GM23338 (cell line): ENCODE measurements at regions not wholly inside any gene's neighbourhood (a gene's known extent, or its start where the extent isn't known, plus 50 kb on each side); places are given as distances from the start of the nearest gene placed in this dataset.

Experiments used
- ATAC-seq: fragments of 200-7000 bp; cut with Tn5 transposase; 3 replicates; pipeline ENCODE4 v1.9.1; 2020
- DNase-seq: peaks from one replicate; pipeline ENCODE4 v3.0.0-alpha.2; 2015; ENCODE audit warnings: low spot score
- H2AFZ ChIP-seq: fragments of 200-600 bp; sonication (generic); 2 replicates; pipeline ENCODE4 v1.8.0; 2016; ENCODE audit warnings: antibody characterized with exemption, mild to moderate bottlenecking, moderate library complexity
- H3F3A ChIP-seq: fragments of 200-600 bp; sonication (generic); replicated peaks from 2 replicates; pipeline ENCODE4 v1.8.0; 2017; ENCODE audit warnings: antibody characterized with exemption, mixed run types, low read depth
- H3K27ac ChIP-seq: fragments of 200-600 bp; sonication (generic); 2 replicates; pipeline ENCODE4 v1.6.1; 2016; ENCODE audit warnings: low read depth
- H3K27me3 ChIP-seq: fragments of 200-600 bp; sonication (generic); 2 replicates; pipeline ENCODE4 v1.8.0; 2016; ENCODE audit warnings: mild to moderate bottlenecking, mixed run types, moderate library complexity; ENCODE audit not compliant: insufficient read depth
- H3K36me3 ChIP-seq: fragments of 200-600 bp; sonication (generic); 2 replicates; pipeline ENCODE4 v1.8.0; 2016; ENCODE audit warnings: mild to moderate bottlenecking; ENCODE audit not compliant: insufficient read depth
- H3K4me1 ChIP-seq: fragments of 200-600 bp; sonication (generic); 2 replicates; pipeline ENCODE4 v1.8.0; 2016; ENCODE audit warnings: mild to moderate bottlenecking, moderate library complexity; ENCODE audit not compliant: insufficient read depth
- H3K4me2 ChIP-seq: fragments of 200-600 bp; sonication (generic); 2 replicates; pipeline ENCODE4 v1.7.1; 2017; ENCODE audit warnings: mixed run types
- H3K4me3 ChIP-seq: fragments of 200-600 bp; sonication (generic); 2 replicates; pipeline ENCODE4 v1.6.1; 2016; ENCODE audit warnings: mixed run types
- H3K79me2 ChIP-seq: fragments of 200-600 bp; sonication (generic); replicated peaks from 2 replicates; pipeline ENCODE4 v1.8.0; 2017; ENCODE audit warnings: mild to moderate bottlenecking; ENCODE audit not compliant: insufficient read depth
- H3K9me2 ChIP-seq: fragments of 200-600 bp; sonication (generic); 2 replicates; pipeline ENCODE4 v1.8.0; 2017; ENCODE audit not compliant: insufficient read depth
- H4K20me1 ChIP-seq: fragments of 200-600 bp; sonication (generic); replicated peaks from 2 replicates; pipeline ENCODE4 v1.8.0; 2017; ENCODE audit warnings: mild to moderate bottlenecking; ENCODE audit not compliant: insufficient read depth
- H3K27ac Mint-ChIP-seq: 2 replicates; pipeline ENCODE4 v1.8.0; 2020; ENCODE audit warnings: inconsistent platforms, mild to moderate bottlenecking, moderate library complexity, mixed read lengths
- H3K27me3 Mint-ChIP-seq: 3 replicates; pipeline ENCODE4 v1.8.0; 2022; ENCODE audit warnings: low read depth, mild to moderate bottlenecking, moderate library complexity, mixed read lengths, inconsistent platforms; ENCODE audit not compliant: insufficient read depth, poor library complexity
- H3K36me3 Mint-ChIP-seq: 3 replicates; pipeline ENCODE4 v1.8.0; 2021; ENCODE audit warnings: low read depth, mild to moderate bottlenecking, inconsistent platforms, moderate library complexity, mixed read lengths
- H3K4me1 Mint-ChIP-seq: 3 replicates; pipeline ENCODE4 v1.8.0; 2020; ENCODE audit warnings: mild to moderate bottlenecking, inconsistent platforms, mixed read lengths
- H3K4me3 Mint-ChIP-seq: 3 replicates; pipeline ENCODE4 v1.8.0; 2021; ENCODE audit warnings: moderate library complexity, mild to moderate bottlenecking, inconsistent platforms, mixed read lengths
- H3K9me3 Mint-ChIP-seq: 3 replicates; pipeline ENCODE4 v1.8.0; 2020; ENCODE audit warnings: moderate library complexity, mild to moderate bottlenecking, inconsistent platforms, mixed read lengths
- CREB1 ChIP-seq: fragments of 250-450 bp; sonication (Bioruptor Pico); IDR thresholded peaks from 2 replicates; pipeline ENCODE4 v1.5.0; 2020; ENCODE audit warnings: low read depth, mild to moderate bottlenecking, moderate library complexity
- CTCF ChIP-seq, 2 experiments: fragments of 200-600 bp in 1 of 2; sonication (generic) in 1 of 2; conservative IDR thresholded peaks; 2 replicates each; pipeline versions ENCODE4 v1.5.1 to v1.6.1; 2016 to 2017; ENCODE audit warnings: antibody characterized with exemption in 2 of 2, low read depth in 2 of 2, mild to moderate bottlenecking in 2 of 2, moderate library complexity in 1 of 2
- ETS1 ChIP-seq: IDR thresholded peaks from 2 replicates; pipeline ENCODE4 v1.6.1; 2016; ENCODE audit warnings: antibody characterized with exemption
- EZH2 ChIP-seq: fragments of 200-600 bp; sonication (generic); IDR thresholded peaks from one replicate; pipeline ENCODE4 v1.8.0; 2017; ENCODE audit warnings: antibody characterized with exemption, mild to moderate bottlenecking, low read depth; ENCODE audit not compliant: unreplicated experiment
- EZH2phosphoT487 ChIP-seq: fragments of 200-600 bp; sonication (generic); IDR thresholded peaks from one replicate; pipeline ENCODE4 v1.8.1; 2018; ENCODE audit warnings: antibody characterized with exemption; ENCODE audit not compliant: unreplicated experiment
- JUNB ChIP-seq: IDR thresholded peaks from one replicate; pipeline ENCODE4 v1.6.1; 2016; ENCODE audit warnings: antibody characterized with exemption; ENCODE audit not compliant: unreplicated experiment
- NANOG ChIP-seq: IDR thresholded peaks from 2 replicates; pipeline ENCODE4 v1.6.1; 2016; ENCODE audit warnings: antibody characterized with exemption, borderline replicate concordance
- POLR2AphosphoS5 ChIP-seq: IDR thresholded peaks from 2 replicates; pipeline ENCODE4 v1.6.1; 2016; ENCODE audit warnings: antibody characterized with exemption, low read depth
- REST ChIP-seq: IDR thresholded peaks from one replicate; pipeline ENCODE4 v1.6.1; 2018; ENCODE audit warnings: antibody characterized with exemption; ENCODE audit not compliant: unreplicated experiment
- STAT1 ChIP-seq: IDR thresholded peaks from one replicate; pipeline ENCODE4 v1.6.1; 2016; ENCODE audit warnings: antibody characterized with exemption; ENCODE audit not compliant: unreplicated experiment
- ZNF114 ChIP-seq: fragments of 250-450 bp; sonication (Bioruptor Pico); IDR thresholded peaks from 2 replicates; pipeline ENCODE4 v1.5.0; 2020; ENCODE audit warnings: mild to moderate bottlenecking, moderate library complexity
- ZNF331 ChIP-seq: fragments of 250-450 bp; sonication (Bioruptor Pico); IDR thresholded peaks from 2 replicates; pipeline ENCODE4 v1.5.0; 2020; ENCODE audit warnings: low read depth, mild to moderate bottlenecking, moderate library complexity

GRCh38 chr6:147015674-147016073, 188.5 kb upstream of the STXBP5 start (continued):
- no peak for TF ChIP-seq ETS1
- TF ChIP-seq JUNB: no peak
- no peak for TF ChIP-seq STAT1
- no peak for TF ChIP-seq ZNF331 (CRISPR knock-in tag)
- TF ChIP-seq ZNF114: no peak
- TF ChIP-seq CREB1: no peak
- no peak for TF ChIP-seq POLR2AphosphoS5
- TF ChIP-seq NANOG: no peak

- Mint-ChIP-seq H3K4me1 (no peaks in the 10 kb centered on the region), H3K27ac (no peak overlapping the region; the same call in 1 of the 2 replicates), H3K4me3 (no peak overlapping the region), H3K27me3 (no peaks in the 10 kb centered on the region), H3K9me3 (no peaks in the 10 kb centered on the region), H3K36me3 (no peaks in the 10 kb centered on the region)
- no peaks in the 10 kb centered on the region for H3K4me1 ChIP-seq
- no peak for DNase-seq
- no peaks in the 10 kb centered on the region for H4K20me1 ChIP-seq
- H3K79me2 ChIP-seq: no peaks in the 10 kb centered on the region
- H3K27ac ChIP-seq: no peak overlapping the region
- no peak overlapping the region for H3K4me2 ChIP-seq
- no peaks in the 10 kb centered on the region; the same call in 1 of the 2 replicates for H3K9me2 ChIP-seq
- H3F3A ChIP-seq: no peaks in the 10 kb centered on the region
- H3K4me3 ChIP-seq: no peak overlapping the region
- no peaks in the 10 kb centered on the region for H3K36me3 ChIP-seq
- H2AFZ ChIP-seq: no peak overlapping the region
- H3K27me3 ChIP-seq: no peaks in the 10 kb centered on the region
- no peak for ATAC-seq
- no peak for TF ChIP-seq ZNF331 (CRISPR knock-in tag)
- TF ChIP-seq REST: no peak
- TF ChIP-seq EZH2phosphoT487: no peak
- TF ChIP-seq CREB1: no peak
- TF ChIP-seq EZH2: no peak
- no peak for TF ChIP-seq STAT1
- TF ChIP-seq POLR2AphosphoS5: no peak
- no peak for TF ChIP-seq JUNB
- no peak for TF ChIP-seq ETS1
- TF ChIP-seq ZNF114: no peak
- TF ChIP-seq NANOG: no peak
- no peak for TF ChIP-seq CTCF (conservative IDR thresholded peaks at IDR 0.05; ENCODE audit: low read depth in 2 of 2)
These were observed 187.8 kb upstream of the STXBP5 start for GRCh38 chr6:147016440-147016839.
